Fibroblast of villous mesenchyme (primary cell): ENCODE measurements at regions not wholly inside any gene's neighbourhood (a gene's known extent, or its start where the extent isn't known, plus 50 kb on each side); places are given as distances from the start of the nearest gene placed in this dataset.

Source experiments
- DNase-seq: peaks from one replicate; pipeline ENCODE4 v3.0.0-alpha.2; 2010; ENCODE audit warnings: low read depth
- H3K4me3 ChIP-seq: 2 replicates; pipeline ENCODE4 v1.5.1; 2011; ENCODE audit warnings: low read depth, mild to moderate bottlenecking, low read length
- CTCF ChIP-seq: IDR thresholded peaks from 2 replicates; pipeline ENCODE4 v1.5.1; 2012; ENCODE audit warnings: low read depth, mild to moderate bottlenecking, low read length; ENCODE audit not compliant: insufficient read depth

GRCh38 chr1:14321422-14321821, 277.1 kb upstream of the KAZN start:
- no peak overlapping the region for H3K4me3 ChIP-seq
- TF ChIP-seq CTCF = no peak
- no peak for DNase-seq

- no peak overlapping the region for H3K4me3 ChIP-seq
- TF ChIP-seq CTCF = no peak
- DNase-seq = no peak
These were observed 274.8 kb upstream of the KAZN start for GRCh38 chr1:14323568-14324247.

- no peak overlapping the region for H3K4me3 ChIP-seq
- DNase-seq = no peak
- no peak for TF ChIP-seq CTCF
These were observed 274.2 kb upstream of the KAZN start for GRCh38 chr1:14324248-14324630.

DNA sequence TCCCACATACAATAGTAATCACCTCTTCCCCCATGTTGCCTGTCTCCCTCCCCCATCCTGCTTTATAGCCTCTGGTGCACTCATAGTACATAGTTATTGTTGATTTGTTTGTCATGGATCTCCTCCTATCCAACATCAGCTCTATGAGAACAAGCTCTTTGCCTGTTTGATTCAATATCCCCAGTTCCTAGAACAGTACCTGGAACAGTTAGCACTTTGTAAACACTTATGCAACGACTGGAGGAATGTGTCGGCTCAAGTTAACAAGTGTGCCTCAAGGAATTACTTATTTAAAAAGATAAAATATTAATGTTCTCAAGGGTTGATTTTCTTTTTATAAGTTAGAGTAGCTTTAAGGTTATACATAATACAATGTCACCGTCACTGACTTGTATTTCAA, 271.6 kb upstream of the KAZN start:
- TF ChIP-seq CTCF = no peak
- no peak for DNase-seq
- H3K4me3 ChIP-seq = no peak overlapping the region

GRCh38 chr1:14328685-14329084, 269.8 kb upstream of the KAZN start:
- no peak for DNase-seq
- no peak for TF ChIP-seq CTCF

DNA sequence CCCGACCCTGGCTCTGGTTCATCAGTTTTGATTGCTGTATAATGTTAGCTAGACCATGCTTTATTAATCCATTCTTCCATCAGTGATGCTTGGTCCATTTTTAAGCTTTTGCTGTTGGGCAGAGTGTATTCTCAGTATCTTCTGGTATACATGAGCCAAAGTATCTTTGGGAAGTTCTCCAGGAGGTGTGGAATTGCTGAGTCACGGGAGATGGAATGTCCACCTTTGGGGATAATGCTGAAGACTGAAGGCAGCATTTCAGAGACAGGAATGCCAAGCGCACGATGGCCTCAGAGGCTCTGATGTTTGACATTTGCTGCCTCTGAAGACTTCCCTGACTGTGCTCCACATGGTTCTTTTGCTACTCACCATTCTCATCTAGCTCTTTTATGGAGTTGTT, 266.3 kb upstream of the KAZN start:
- DNase-seq = no peak
- TF ChIP-seq CTCF = no peak
- no peak overlapping the region for H3K4me3 ChIP-seq

More at GRCh38 chr1:14328685-14329084, 269.8 kb upstream of the KAZN start:
- no peak overlapping the region for H3K4me3 ChIP-seq
